ENCODE measurements at regions not wholly inside any gene's neighbourhood (a gene's known extent, or its start where the extent isn't known, plus 50 kb on each side); places are given as distances from the start of the nearest gene placed in this dataset.
A peak's percentile ranks its signal among the peaks of the same experiment; 100 is the strongest.

- DNase-seq: peak; percentile 14 to 49 (median 18)
These were observed 323.6 kb downstream of the AASDHPPT start for GRCh38 chr11:106400949-106401570.

GRCh38 chr11:106403751-106404150 lies 326.3 kb downstream of the AASDHPPT start:
- DNase-seq: no peak

- no peak for DNase-seq
These were observed 331.8 kb downstream of the AASDHPPT start for GRCh38 chr11:106409222-106409621.

GRCh38 chr11:106409671-106410070 lies 332.2 kb downstream of the AASDHPPT start:
- no peak for DNase-seq

GRCh38 chr11:106410902-106411301 lies 333.4 kb downstream of the AASDHPPT start:
- no peak for DNase-seq

- DNase-seq: no peak
These were observed 335.8 kb downstream of the AASDHPPT start for GRCh38 chr11:106413222-106413621.

- DNase-seq: no peak
These were observed 338.0 kb downstream of the AASDHPPT start for GRCh38 chr11:106415510-106415909.

- DNase-seq: no peak
These were observed 341.3 kb downstream of the AASDHPPT start for GRCh38 chr11:106418791-106419190.

- DNase-seq: peak in 1 of 3 donors; percentile 23
These were observed 342.7 kb downstream of the AASDHPPT start for GRCh38 chr11:106420048-106420665.

GRCh38 chr11:106420686-106421085 lies 343.2 kb downstream of the AASDHPPT start:
- no peak for DNase-seq

GRCh38 chr11:106421676-106422292 lies 344.3 kb downstream of the AASDHPPT start:
- no peak for DNase-seq

- DNase-seq: no peak
These were observed 345.1 kb downstream of the AASDHPPT start for GRCh38 chr11:106422583-106422982.

- DNase-seq: peak in 1 of 3 donors; percentile 84
These were observed 346.6 kb downstream of the AASDHPPT start for GRCh38 chr11:106424111-106424510.

GRCh38 chr11:106425819-106426218 lies 348.4 kb downstream of the AASDHPPT start:
- DNase-seq: no peak

GRCh38 chr11:106426696-106427095 lies 349.2 kb downstream of the AASDHPPT start:
- no peak for DNase-seq

- DNase-seq: no peak
These were observed 350.3 kb downstream of the AASDHPPT start for GRCh38 chr11:106427736-106428135.

- no peak for DNase-seq
These were observed 364.6 kb downstream of the AASDHPPT start for GRCh38 chr11:106442032-106442431.

GRCh38 chr11:106446302-106446701 lies 368.8 kb downstream of the AASDHPPT start:
- no peak for DNase-seq

- DNase-seq: no peak
These were observed 369.5 kb downstream of the AASDHPPT start for GRCh38 chr11:106446955-106447354.

- DNase-seq: no peak
These were observed 370.2 kb downstream of the AASDHPPT start for GRCh38 chr11:106447631-106448191.

- no peak for DNase-seq
These were observed 372.3 kb downstream of the AASDHPPT start for GRCh38 chr11:106449763-106450162.

GRCh38 chr11:106451228-106451922 lies 373.9 kb downstream of the AASDHPPT start:
- no peak for DNase-seq
